ENCODE measurements at regions not wholly inside any gene's neighbourhood (a gene's known extent, or its start where the extent isn't known, plus 50 kb on each side); places are given as distances from the start of the nearest gene placed in this dataset.

- no peak overlapping the region for H3K4me2 ChIP-seq (ENCODE audit: low read depth, low read length)
- no peaks in the 10 kb centered on the region for H3K4me1 ChIP-seq (ENCODE audit: low read length)
- no peak overlapping the region for H3K4me3 ChIP-seq (ENCODE audit: low read length)
- no peak for DNase-seq
- TF ChIP-seq CTCF (IDR thresholded peaks at IDR 0.05; ENCODE audit: low read length): no peak
- TF ChIP-seq EZH2 (optimal IDR thresholded peaks at IDR 0.05; ENCODE audit: low read depth, low read length): no peak
- TF ChIP-seq EZH2phosphoT487 (IDR thresholded peaks at IDR 0.05; ENCODE audit: low read length): no peak
- H3K9ac ChIP-seq (ENCODE audit: low read length): no peak overlapping the region
- H3K27me3 ChIP-seq (replicated peaks; ENCODE audit: insufficient read depth, low read length): no peaks in the 10 kb centered on the region
- H4K20me1 ChIP-seq (ENCODE audit: insufficient read depth, low read length): no peaks in the 10 kb centered on the region
- no peak overlapping the region for H2AFZ ChIP-seq (ENCODE audit: low read length)
- H3K36me3 ChIP-seq (replicated peaks; ENCODE audit: insufficient read depth, low read length): no peaks in the 10 kb centered on the region
- H3K9me3 ChIP-seq (replicated peaks; ENCODE audit: insufficient read depth, low read length): no peaks in the 10 kb centered on the region
- no peaks in the 10 kb centered on the region for H3K9me2 ChIP-seq (replicated peaks; ENCODE audit: insufficient read depth, low read length)
- no peak overlapping the region for H3K27ac ChIP-seq (ENCODE audit: low read length)
- no peaks in the 10 kb centered on the region for H3F3A ChIP-seq (ENCODE audit: insufficient read depth, low read length)
- H3K79me2 ChIP-seq (ENCODE audit: low read length): no peaks in the 10 kb centered on the region
Observed at GRCh38 chr2:212842544-212843185, 304.1 kb upstream of the ERBB4 start.

- no peaks in the 10 kb centered on the region for H3K9me2 ChIP-seq (replicated peaks; ENCODE audit: insufficient read depth, low read length)
- H3K4me1 ChIP-seq (ENCODE audit: low read length): no peaks in the 10 kb centered on the region
- H3K36me3 ChIP-seq (replicated peaks; ENCODE audit: insufficient read depth, low read length): no peaks in the 10 kb centered on the region
- H3F3A ChIP-seq (ENCODE audit: insufficient read depth, low read length): no peaks in the 10 kb centered on the region
- H4K20me1 ChIP-seq (ENCODE audit: insufficient read depth, low read length): no peaks in the 10 kb centered on the region
- H3K4me3 ChIP-seq (ENCODE audit: low read length): no peak overlapping the region
- no peak overlapping the region for H2AFZ ChIP-seq (ENCODE audit: low read length)
- no peak overlapping the region for H3K9ac ChIP-seq (ENCODE audit: low read length)
- no peak overlapping the region for H3K4me2 ChIP-seq (ENCODE audit: low read depth, low read length)
- no peaks in the 10 kb centered on the region for H3K9me3 ChIP-seq (replicated peaks; ENCODE audit: insufficient read depth, low read length)
- no peaks in the 10 kb centered on the region for H3K27me3 ChIP-seq (replicated peaks; ENCODE audit: insufficient read depth, low read length)
- no peak overlapping the region for H3K27ac ChIP-seq (ENCODE audit: low read length)
- no peaks in the 10 kb centered on the region for H3K79me2 ChIP-seq (ENCODE audit: low read length)
- DNase-seq: no peak
- no peak for TF ChIP-seq CTCF (IDR thresholded peaks at IDR 0.05; ENCODE audit: low read length)
- no peak for TF ChIP-seq EZH2 (optimal IDR thresholded peaks at IDR 0.05; ENCODE audit: low read depth, low read length)
- no peak for TF ChIP-seq EZH2phosphoT487 (IDR thresholded peaks at IDR 0.05; ENCODE audit: low read length)
Observed at GRCh38 chr2:212841460-212841859, 302.9 kb upstream of the ERBB4 start.

GRCh38 chr2:212832211-212833195 lies 293.9 kb upstream of the ERBB4 start:
- Histone ChIP-seq H3F3A (ENCODE audit: insufficient read depth, low read length) (no peaks in the 10 kb centered on the region), H3K9me2 (replicated peaks; ENCODE audit: insufficient read depth, low read length) (no peaks in the 10 kb centered on the region), H3K4me2 (ENCODE audit: low read depth, low read length) (no peak overlapping the region), H3K27me3 (replicated peaks; ENCODE audit: insufficient read depth, low read length) (no peaks in the 10 kb centered on the region), H3K9ac (ENCODE audit: low read length) (no peak overlapping the region), H3K9me3 (replicated peaks; ENCODE audit: insufficient read depth, low read length) (no peaks in the 10 kb centered on the region), H4K20me1 (ENCODE audit: insufficient read depth, low read length) (no peaks in the 10 kb centered on the region), H3K27ac (ENCODE audit: low read length) (no peak overlapping the region), H3K4me3 (ENCODE audit: low read length) (no peak overlapping the region), H3K4me1 (ENCODE audit: low read length) (no peaks in the 10 kb centered on the region), H3K79me2 (ENCODE audit: low read length) (no peaks in the 10 kb centered on the region), H2AFZ (ENCODE audit: low read length) (no peak overlapping the region), H3K36me3 (replicated peaks; ENCODE audit: insufficient read depth, low read length) (no peaks in the 10 kb centered on the region)
- no peak for DNase-seq
- no peak for TF ChIP-seq CTCF (IDR thresholded peaks at IDR 0.05; ENCODE audit: low read length)
- no peak for TF ChIP-seq EZH2 (optimal IDR thresholded peaks at IDR 0.05; ENCODE audit: low read depth, low read length)
- no peak for TF ChIP-seq EZH2phosphoT487 (IDR thresholded peaks at IDR 0.05; ENCODE audit: low read length)

Measured in MM.1S (cell line).